Left ventricle myocardium inferior (tissue), 1 donor: ENCODE measurements at regions not wholly inside any gene's neighbourhood (a gene's known extent, or its start where the extent isn't known, plus 50 kb on each side); places are given as distances from the start of the nearest gene placed in this dataset.

Source experiments
- DNase-seq: peaks from one replicate; pipeline ENCODE4 v3.0.0-alpha.2; 2020
- H3K27ac ChIP-seq: fragments of 200-600 bp; replicated peaks from 2 replicates; pipeline ENCODE4 v1.8.0; 2021
- H3K27me3 ChIP-seq: fragments of 200-600 bp; 2 replicates; pipeline ENCODE4 v1.8.0; 2021; ENCODE audit warnings: low read depth
- H3K36me3 ChIP-seq: fragments of 200-600 bp; 2 replicates; pipeline ENCODE4 v1.8.0; 2021
- H3K4me1 ChIP-seq: fragments of 200-600 bp; 2 replicates; pipeline ENCODE4 v1.8.0; 2021
- H3K4me3 ChIP-seq: fragments of 200-600 bp; 2 replicates; pipeline ENCODE4 v1.8.0; 2021; ENCODE audit warnings: mild to moderate bottlenecking, moderate library complexity
- H3K9me3 ChIP-seq: fragments of 200-600 bp; replicated peaks from 2 replicates; pipeline ENCODE4 v1.8.0; 2021
- intact Hi-C: fragments of 100-400 bp; cut with micrococcal nuclease; formaldehyde crosslinking; loops from one replicate; pipeline ENCODE4 v1.11.0; 2022
- TF ChIP-seq, protein P1 (sequence below): fragments of 200-600 bp; IDR thresholded peaks from 2 replicates; pipeline ENCODE4 v1.8.0; 2021; ENCODE audit warnings: antibody characterized with exemption, mild to moderate bottlenecking, borderline replicate concordance
- donor health status: DM: no; HTN: yes; CAD: no; lungs with severe emphysema.

DNA sequence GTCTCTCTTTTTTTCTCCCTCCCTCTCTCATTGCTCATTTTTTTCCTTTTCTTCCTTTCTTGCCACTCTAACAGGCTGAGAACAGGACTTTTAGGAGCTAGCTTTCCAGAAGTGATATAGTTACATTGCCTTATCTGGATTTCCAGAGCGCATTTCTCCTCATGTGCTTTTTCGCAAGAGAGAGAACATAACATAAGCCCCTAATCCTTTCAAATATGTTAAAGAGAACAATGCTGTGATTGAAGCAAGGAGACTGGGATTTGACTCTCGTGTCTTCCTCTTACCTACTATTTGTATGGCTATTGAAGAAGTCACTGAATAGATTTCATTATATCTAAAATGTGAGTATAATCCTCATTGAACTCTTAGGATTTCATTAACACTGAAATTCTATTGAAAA is 101.2 kb upstream of the PRPS1L1 start:
- H3K9me3 ChIP-seq, result no peaks in the 10 kb centered on the region
- no peak overlapping the region for H3K4me3 ChIP-seq
- H3K4me1 ChIP-seq, result peaks cover 7% of the 10 kb centered on the region
- TF ChIP-seq, protein P1, sequence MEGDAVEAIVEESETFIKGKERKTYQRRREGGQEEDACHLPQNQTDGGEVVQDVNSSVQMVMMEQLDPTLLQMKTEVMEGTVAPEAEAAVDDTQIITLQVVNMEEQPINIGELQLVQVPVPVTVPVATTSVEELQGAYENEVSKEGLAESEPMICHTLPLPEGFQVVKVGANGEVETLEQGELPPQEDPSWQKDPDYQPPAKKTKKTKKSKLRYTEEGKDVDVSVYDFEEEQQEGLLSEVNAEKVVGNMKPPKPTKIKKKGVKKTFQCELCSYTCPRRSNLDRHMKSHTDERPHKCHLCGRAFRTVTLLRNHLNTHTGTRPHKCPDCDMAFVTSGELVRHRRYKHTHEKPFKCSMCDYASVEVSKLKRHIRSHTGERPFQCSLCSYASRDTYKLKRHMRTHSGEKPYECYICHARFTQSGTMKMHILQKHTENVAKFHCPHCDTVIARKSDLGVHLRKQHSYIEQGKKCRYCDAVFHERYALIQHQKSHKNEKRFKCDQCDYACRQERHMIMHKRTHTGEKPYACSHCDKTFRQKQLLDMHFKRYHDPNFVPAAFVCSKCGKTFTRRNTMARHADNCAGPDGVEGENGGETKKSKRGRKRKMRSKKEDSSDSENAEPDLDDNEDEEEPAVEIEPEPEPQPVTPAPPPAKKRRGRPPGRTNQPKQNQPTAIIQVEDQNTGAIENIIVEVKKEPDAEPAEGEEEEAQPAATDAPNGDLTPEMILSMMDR, result no peak
- no peaks in the 10 kb centered on the region for H3K36me3 ChIP-seq
- no peaks in the 10 kb centered on the region for H3K27me3 ChIP-seq
- intact Hi-C loops, result no loop called here
- no peak overlapping the region for H3K27ac ChIP-seq
- DNase-seq, result no peak

DNA sequence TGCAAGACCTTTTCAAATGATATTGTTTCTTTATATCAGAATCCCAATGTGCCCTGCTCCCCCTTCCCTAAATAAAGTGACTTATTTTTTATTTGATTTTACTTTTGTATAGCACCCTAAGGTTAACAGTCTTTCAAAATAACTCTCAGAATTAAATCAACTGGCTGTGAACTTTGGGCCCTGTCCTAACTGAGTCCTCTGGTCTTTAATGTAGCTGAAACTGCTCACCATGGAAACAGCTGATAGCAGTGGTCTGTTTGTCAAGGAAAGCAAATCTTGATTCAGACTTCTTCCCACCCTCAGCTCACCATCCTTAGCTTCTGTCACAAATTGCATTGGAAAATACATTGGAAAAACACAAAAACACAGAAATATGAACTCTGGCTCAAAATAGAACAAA is 105.2 kb upstream of the PRPS1L1 start:
- Histone ChIP-seq H3K36me3 (no peaks in the 10 kb centered on the region), H3K27me3 (no peaks in the 10 kb centered on the region), H3K9me3 (no peaks in the 10 kb centered on the region), H3K4me3 (no peak overlapping the region), H3K27ac (no peak overlapping the region), H3K4me1 (peaks cover 7% of the 10 kb centered on the region)
- DNase-seq, result no peak
- TF ChIP-seq, protein P1, result no peak
- intact Hi-C loops, result no loop called here

DNA sequence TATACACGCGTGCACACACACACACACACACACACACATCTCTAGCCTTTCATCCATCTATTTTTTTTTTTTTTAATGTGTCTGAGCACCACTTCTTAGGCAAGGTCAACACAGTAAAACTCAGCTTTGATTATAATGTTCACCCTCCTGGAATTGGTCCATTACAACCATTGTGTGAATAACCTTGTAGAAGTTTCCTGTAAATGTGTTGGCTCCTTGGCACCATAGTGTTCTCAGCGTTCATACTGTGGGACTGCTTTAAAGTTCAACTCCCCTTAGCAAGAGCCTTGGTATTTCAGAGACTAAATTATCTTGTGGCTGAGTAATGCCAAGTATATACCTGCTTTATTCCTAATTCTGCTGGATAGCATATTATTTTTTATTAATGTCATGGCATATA is 106.3 kb upstream of the PRPS1L1 start:
- intact Hi-C loops, result no loop called here
- no peaks in the 10 kb centered on the region for H3K36me3 ChIP-seq
- TF ChIP-seq, protein P1, result no peak

DNA sequence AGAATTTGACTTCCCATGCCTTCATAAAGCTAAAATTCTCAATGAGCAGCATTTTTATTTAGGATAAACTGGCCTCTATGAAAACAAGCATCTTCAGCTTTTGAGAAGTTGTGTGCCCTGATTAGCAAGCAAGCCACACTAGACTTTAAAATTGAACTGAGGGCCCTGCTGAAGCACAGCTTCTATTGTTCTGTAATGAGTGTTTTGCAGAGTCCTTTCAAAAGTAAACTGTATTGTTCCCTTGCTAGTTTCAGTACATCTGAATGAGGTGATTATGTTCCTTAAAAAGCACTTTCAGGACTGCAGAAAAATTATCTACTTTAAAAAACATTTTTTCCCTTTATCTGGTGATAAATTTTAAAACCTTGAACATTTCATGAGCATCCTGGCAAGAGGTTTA is 113.3 kb upstream of the PRPS1L1 start:
- H3K27ac ChIP-seq, result no peak overlapping the region
- TF ChIP-seq, protein P1, result no peak
- no peaks in the 10 kb centered on the region for H3K36me3 ChIP-seq
- H3K4me1 ChIP-seq, result no peaks in the 10 kb centered on the region
- H3K9me3 ChIP-seq, result no peaks in the 10 kb centered on the region
- intact Hi-C loops, result no loop called here
- no peaks in the 10 kb centered on the region for H3K27me3 ChIP-seq
- no peak overlapping the region for H3K4me3 ChIP-seq
- no peak for DNase-seq

More for the DNA sequence above, 106.3 kb upstream of the PRPS1L1 start:
- DNase-seq, result no peak
- no peak overlapping the region for H3K4me3 ChIP-seq
- H3K27me3 ChIP-seq, result no peaks in the 10 kb centered on the region
- H3K4me1 ChIP-seq, result peaks cover 7% of the 10 kb centered on the region
- H3K27ac ChIP-seq, result no peak overlapping the region
- H3K9me3 ChIP-seq, result no peaks in the 10 kb centered on the region

DNA sequence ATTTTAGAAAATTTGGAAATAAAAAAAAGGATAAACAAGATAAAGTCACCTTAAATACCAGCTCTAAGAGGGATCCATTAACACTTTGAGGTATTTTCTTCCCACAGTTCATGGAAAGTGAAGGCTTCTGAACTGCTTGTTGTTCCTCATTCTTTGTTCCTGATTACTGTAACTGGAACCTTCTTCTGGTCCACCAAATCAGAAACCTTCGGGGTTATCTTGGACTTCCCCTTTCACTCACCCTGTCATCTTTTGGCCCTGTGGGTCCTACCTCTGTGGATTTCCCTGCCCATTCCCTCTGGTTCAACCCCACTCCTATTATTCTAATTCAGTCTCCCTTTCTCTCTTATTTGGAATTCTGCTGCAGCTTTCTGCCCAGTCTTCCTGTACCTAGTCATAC is 116.5 kb upstream of the PRPS1L1 start:
- Histone ChIP-seq H3K27me3 (no peaks in the 10 kb centered on the region), H3K36me3 (no peaks in the 10 kb centered on the region), H3K4me3 (no peak overlapping the region), H3K9me3 (no peaks in the 10 kb centered on the region), H3K4me1 (no peaks in the 10 kb centered on the region), H3K27ac (no peak overlapping the region)
- intact Hi-C loops, result no loop called here
- DNase-seq, result no peak
- TF ChIP-seq, protein P1, result no peak

DNA sequence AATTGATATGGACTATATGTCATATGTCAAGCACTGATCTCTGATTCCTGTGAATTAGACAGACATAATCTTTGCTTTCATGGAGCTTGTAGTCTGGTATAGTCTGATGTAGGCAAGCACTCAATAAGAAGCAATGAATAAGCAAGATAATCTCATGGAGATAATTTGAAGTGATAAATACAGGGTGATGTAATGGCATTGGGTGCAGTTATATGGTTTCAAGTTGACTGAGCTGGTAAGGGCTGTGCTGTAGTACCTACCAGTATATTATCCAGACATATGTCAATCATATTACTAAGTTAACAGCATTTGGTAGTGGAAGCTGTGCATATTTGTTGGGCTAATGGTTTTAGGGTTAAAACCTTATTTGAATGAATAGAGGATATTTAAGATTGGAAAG is 117.5 kb upstream of the PRPS1L1 start:
- Histone ChIP-seq H3K9me3 (no peaks in the 10 kb centered on the region), H3K4me3 (no peak overlapping the region), H3K27ac (no peak overlapping the region), H3K36me3 (no peaks in the 10 kb centered on the region), H3K4me1 (no peaks in the 10 kb centered on the region), H3K27me3 (no peaks in the 10 kb centered on the region)
- intact Hi-C loops, result no loop called here
- DNase-seq, result no peak
- TF ChIP-seq, protein P1, result no peak
